Erythroblast (primary cell): ENCODE measurements at regions not wholly inside any gene's neighbourhood (a gene's known extent, or its start where the extent isn't known, plus 50 kb on each side); places are given as distances from the start of the nearest gene placed in this dataset.

Experiments
- DNase-seq, 2 experiments: peaks; one replicate each; lab custom pipeline; 2025; lab: John Stamatoyannopoulos, UW
- GATA1 ChIP-seq: IDR thresholded peaks from 2 replicates; pipeline ENCODE4 v1.6.1; 2011; ENCODE audit warnings: low read depth, mild to moderate bottlenecking, control low read depth, low read length, moderate library complexity
- POLR2A ChIP-seq: IDR thresholded peaks from 2 replicates; pipeline ENCODE4 v1.6.1; 2011; ENCODE audit warnings: mild to moderate bottlenecking, low read length

DNA sequence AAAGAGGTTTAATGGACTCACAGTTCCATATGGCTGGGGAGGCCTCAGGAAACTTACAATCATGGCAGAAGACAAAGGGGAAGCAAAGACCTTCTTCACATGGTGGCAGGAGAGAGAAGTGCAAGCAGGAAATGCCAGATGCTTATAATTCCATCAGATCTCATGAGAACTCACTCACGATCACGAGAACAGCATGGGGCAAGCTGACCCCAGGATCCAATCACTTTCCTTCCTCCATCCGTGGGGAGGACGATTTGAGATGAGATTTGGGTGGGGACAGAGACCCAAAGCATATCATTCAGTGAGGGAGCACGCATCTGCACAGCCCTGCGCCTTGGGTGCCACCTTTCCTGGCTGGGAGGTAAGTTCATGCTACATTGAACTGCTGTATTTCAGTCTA, 234.1 kb upstream of the ATP10A start:
- DNase-seq: no peak
- TF ChIP-seq POLR2A (no peak), GATA1 (no peak)

DNA sequence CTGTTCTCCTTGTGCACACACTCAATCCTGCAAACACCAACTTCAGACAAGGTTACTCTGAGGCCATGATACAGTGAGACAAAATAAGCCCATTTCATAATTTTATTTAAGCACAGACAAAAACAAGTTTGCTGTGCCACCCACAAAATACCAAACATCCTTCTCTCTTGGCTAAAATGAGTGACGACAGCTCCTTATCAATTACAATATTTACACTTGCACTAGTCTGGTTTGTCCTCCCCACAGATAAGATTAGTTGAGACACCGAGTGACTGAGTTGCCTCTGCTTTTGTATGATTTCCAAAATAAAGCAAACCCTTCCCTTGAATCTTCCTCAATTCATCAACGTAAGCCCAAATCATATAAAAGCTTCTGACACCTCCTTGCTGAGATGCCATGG, 233.5 kb upstream of the ATP10A start:
- DNase-seq: peak in 1 of 2 experiments; percentile 53
- no peak for TF ChIP-seq GATA1
- TF ChIP-seq POLR2A: no peak

DNA sequence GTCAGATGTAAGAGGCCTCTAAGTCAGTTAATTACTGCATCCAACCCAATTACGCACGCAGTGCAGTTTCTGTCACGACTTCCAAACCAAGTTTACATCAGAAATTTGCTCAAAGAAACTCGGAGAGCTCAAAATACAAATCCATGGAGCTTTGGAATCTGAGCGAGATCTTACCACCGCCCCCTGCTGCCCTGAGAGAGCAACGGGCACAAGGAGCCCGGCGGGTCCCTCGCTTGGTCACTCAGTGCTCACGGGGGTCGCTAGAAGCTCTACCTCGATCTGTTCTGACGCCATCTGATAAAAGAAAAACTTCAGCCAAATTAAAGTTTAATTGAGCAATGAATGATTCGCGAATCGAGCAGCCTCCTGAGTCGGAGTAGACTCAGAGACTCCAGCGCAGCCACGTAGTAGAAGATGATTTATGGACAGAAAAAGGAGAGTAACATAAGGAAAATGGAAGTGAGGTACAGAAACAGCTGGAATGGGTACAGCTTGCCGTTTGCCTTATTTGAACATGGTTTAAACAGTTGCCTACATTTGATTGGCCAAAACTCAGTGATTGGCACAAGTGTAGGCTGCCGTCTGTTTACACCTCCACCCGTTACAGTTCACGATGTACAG, 232.7 kb upstream of the ATP10A start:
- TF ChIP-seq POLR2A (no peak), GATA1 (no peak)
- peak in 1 of 2 experiments; percentile 8 for DNase-seq

DNA sequence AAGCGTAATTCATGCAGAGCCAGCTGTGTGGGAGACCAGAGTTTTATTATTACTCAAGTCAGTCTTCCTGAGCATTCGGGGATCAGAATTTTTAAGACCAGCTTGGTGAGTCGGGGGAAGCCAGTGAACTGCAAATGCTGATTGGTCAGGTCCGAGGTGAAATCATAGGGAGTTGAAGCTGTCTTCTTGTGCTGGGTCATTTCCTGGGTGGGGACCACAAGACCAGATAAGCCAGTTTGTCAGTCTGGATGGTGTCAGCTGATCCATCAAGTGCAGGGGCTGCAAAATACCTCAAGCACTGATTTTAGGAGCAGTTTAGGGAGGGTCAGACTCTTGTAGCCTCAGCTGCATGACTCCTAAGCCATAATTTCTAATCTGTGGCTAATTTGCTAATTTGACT, 228.1 kb upstream of the ATP10A start:
- no peak for TF ChIP-seq POLR2A
- no peak for TF ChIP-seq GATA1
- peak; percentile 54 to 57 for DNase-seq

DNA sequence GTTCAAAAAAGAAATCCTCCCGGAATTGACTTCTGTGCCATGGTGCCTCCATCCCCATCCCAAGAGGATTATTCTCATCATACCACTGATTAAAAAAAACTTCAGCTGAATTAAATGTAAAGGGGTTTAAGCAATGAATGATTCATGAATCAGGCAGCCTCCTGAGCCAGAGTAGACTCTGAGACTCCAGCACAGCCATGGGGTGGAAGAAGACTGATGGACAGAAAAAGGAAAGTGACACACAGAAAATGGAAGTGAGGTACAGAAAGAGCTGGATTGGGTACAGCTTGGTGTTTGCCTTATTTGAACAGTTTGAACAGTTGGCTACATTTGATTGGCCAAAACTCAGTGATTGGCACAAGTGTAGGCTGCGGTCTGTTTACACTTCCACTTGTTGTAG, 224.8 kb upstream of the ATP10A start:
- DNase-seq: no peak
- no peak for TF ChIP-seq GATA1

DNA sequence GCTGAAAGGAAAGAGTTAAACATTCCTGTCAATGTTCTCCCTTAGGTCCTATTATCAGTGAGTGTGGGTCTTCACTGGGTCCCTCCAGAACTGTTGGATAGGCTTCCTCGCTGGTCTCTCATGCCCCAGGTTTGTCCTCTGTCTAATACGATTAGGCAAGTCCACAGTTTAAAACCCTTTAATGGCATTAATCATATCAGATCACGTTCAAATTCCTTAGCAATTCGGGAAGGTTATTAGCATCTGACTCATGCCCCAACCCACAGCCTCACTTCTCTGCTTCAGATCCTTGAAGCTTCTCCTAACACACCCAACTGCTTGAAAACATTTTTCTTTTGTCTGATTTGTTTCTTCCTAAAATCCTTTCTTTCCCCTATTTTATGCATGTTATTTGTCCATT, 224.3 kb upstream of the ATP10A start:
- TF ChIP-seq POLR2A: no peak
- no peak for TF ChIP-seq GATA1
- no peak for DNase-seq

DNA sequence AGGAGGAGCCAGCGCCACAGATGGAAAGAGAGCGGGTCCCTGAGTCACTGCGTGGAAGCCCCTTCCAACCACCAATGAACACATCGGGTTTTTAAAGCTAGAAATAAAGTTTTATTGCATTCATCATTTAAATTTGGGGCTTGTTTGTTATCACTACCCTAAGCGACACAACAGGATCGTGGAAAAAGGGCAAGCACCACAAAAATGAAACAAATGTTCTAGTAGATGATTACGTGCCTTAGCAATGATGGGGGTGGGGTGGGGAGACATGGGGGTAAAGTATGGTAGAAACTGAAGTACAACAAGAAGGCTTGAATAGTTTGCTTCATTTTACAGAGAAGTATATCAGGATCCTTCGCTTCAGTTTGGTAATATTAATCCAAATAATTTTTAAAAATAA, 221.6 kb upstream of the ATP10A start:
- DNase-seq: no peak
- TF ChIP-seq GATA1 (no peak), POLR2A (no peak)

DNA sequence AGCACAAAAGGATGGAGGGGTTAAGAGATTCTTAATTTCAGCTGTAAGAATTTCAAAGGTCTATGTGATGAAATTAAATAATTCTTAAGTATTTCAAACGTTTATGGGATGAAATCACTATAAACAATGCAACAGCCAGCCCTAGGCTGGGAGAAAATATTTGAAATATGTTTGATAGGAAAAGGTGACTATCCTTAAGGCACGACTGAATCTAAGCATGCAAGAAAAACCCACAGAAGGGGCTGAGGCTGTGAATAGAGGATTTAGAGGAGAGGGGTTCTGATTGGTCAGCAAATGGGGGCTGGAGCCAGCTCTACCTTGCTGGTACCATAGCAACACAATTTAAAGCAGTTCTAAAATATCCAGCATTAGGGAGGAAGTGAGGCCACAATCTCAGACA, 220.8 kb upstream of the ATP10A start:
- no peak for TF ChIP-seq POLR2A
- TF ChIP-seq GATA1: no peak
- DNase-seq: no peak

DNA sequence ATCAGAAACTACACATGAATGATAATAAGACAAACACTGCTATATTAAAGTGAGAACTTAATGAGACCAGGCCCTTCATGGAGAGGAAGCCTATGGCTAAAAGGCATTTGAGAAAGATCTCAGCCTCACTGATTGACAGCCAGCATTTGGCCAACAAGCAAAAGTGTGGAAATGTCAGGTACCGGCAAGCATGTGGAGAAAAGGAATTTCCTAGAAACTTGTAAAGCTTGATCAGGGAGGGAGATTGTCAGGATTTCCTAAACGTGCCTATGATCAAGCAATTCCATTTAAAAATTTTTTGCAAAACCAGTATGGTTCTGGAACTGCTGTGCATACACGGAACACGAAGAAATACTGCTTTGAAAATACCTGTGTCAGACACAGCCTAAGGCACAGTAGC, 220.3 kb upstream of the ATP10A start:
- DNase-seq: no peak
- no peak for TF ChIP-seq GATA1
- no peak for TF ChIP-seq POLR2A

DNA sequence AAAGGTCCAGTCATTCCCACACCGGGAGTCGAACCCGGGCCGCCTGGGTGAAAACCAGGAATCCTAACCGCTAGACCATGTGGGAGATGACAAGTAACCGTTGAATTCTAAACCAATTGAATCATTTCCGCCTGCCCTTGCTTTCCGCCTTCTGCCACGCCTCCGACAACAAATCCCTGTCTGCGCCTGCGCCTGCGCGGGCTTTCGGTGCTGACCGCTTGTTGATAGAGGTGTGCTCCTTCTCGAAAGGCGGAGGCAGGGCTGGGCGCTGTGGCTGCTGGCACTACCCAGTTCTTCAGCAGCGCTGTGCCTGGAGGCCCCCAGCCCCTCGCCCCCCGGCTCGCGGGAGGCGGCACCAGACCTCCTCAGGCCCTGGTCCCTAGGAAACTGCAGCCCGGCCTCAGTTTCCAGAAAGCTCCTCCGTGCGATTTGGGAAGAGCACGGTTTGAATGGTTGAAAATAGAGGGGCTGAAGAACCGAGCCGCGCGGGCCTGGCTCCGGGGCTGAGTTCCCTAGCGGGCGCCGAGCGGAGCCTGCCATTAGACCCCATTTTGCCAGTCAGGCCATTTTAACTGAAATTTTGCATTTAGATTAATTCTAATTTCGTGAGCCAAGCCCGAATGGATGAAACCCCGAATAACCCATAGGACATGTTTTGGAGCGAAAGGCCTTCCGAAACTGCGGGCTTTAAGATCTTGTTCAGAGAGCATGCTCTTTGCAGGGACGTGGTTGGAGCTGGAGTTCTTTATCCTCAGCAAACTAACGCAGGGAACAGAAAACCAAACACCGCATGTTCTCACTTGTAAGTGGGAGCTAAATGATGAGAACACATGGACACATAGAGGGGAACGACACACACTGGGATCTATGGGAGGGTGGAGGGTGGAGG, 219.3 kb upstream of the ATP10A start:
- DNase-seq: peak; percentile 95 to 97
- no peak for TF ChIP-seq GATA1
- peak; percentile 77 for TF ChIP-seq POLR2A

DNA sequence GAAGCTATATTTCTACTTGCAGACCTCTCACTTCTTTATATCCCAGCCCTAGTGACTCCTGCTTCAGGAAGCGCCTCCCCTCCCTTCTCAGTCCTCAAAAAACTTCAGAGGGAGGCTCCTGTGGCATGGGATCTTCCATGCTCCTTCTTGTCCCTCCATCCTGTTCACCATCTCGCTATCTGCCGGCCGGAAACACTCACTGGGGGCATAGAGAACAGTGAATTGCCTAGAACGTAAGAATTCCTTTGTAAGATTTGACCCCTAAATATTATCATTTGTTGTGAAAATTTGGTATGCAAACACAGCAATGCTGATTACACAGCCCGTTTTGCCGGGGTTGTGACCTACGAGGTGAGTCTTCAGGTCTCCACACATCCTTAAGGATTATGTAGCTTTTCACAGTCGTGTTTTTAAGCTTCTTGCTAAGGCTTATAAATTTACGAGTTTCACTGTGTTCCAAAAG, 218.7 kb upstream of the ATP10A start:
- no peak for DNase-seq
- no peak for TF ChIP-seq GATA1
- TF ChIP-seq POLR2A: no peak

DNA sequence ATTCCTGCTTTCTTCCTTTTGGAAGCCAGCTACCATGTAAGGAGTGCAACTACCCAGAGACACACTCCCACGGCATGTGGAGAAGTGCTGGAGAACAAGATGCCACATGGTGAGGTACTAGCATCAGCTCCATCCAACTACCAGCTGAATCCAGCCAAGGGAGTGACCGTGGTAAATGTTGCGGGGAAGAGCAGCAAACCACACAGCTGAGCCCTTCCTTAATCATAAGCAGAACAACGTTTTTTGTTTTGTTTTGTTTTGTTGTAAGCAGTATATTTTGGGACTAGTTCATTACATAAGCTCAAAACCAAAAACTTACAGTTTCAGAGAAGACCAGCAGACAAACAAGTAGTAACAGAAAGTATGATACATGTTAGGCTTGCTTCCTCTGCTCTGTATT, 212.6 kb upstream of the ATP10A start:
- no peak for TF ChIP-seq POLR2A
- no peak for TF ChIP-seq GATA1
- no peak for DNase-seq

DNA sequence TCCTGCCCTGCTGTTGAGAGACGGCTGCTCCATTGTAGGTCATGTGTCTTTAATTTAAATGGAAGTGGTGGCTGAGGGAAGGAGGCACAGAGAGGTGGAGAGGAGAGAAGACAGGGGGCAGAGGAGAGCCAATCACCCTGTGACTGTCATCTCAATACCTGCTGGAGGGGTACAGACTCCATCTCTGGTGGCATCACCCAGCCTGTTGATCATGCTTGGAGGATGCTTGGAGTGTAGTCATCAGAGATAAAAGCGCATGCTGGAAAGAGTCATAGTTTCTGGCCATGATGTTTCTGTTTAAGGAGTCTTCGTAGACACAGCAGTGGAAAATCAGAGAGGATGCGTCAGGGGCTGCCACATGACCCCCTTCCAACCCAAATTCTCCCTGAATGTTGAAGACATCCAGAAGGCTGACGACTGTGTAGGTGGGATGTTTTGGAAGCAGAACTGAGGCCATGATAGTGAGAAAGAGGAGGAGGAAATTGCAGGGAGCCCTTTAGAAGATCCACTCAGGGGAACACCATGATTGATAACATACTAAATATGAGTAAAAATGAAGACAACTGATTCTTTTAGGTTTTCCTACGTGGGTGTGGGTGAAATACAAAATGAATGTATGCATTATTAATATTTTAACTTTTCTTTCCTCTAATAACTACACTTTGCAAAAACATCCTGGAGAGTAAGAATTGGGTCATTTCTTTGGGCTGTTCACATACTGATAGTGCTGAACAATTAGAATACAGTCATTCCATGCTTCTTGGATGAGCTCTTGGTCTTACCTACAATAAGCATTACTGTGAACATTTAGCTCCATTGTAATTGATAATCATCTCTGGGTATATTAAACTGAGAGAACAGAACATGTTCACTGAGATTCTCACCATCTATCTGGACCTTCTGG, 210.6 kb upstream of the ATP10A start:
- no peak for TF ChIP-seq GATA1
- TF ChIP-seq POLR2A: no peak
- DNase-seq: no peak
